HEK293 (cell line): ENCODE measurements at regions not wholly inside any gene's neighbourhood (a gene's known extent, or its start where the extent isn't known, plus 50 kb on each side); places are given as distances from the start of the nearest gene placed in this dataset.

Source experiments
- CTCF ChIP-seq: fragments of 450-650 bp; formaldehyde crosslinking; IDR thresholded peaks from 2 replicates; pipeline ENCODE4 v1.5.1; 2016; ENCODE audit warnings: missing biosample characterization, missing genetic modification characterization
- GLI4 ChIP-seq: fragments of 450-650 bp; formaldehyde crosslinking; IDR thresholded peaks from 2 replicates; pipeline ENCODE4 v1.5.1; 2016; ENCODE audit warnings: missing biosample characterization, missing genetic modification characterization
- YY1 ChIP-seq: fragments of 450-650 bp; formaldehyde crosslinking; IDR thresholded peaks from 2 replicates; pipeline ENCODE4 v1.5.1; 2018; ENCODE audit warnings: missing biosample characterization, missing genetic modification characterization
- ZNF529 ChIP-seq: fragments of 450-650 bp; formaldehyde crosslinking; IDR thresholded peaks from 2 replicates; pipeline ENCODE4 v1.5.1; 2017; ENCODE audit warnings: missing genetic modification characterization, missing biosample characterization; ENCODE audit not compliant: insufficient replicate concordance
- TF ChIP-seq, protein P1 (sequence below): fragments of 450-650 bp; formaldehyde crosslinking; IDR thresholded peaks from 2 replicates; pipeline ENCODE4 v1.5.1; 2016; ENCODE audit warnings: missing biosample characterization, missing genetic modification characterization

- TF ChIP-seq YY1, result no peak
- TF ChIP-seq CTCF (tag by site-specific recombination), result no peak
- TF ChIP-seq ZNF529, result no peak
- TF ChIP-seq, protein P1, sequence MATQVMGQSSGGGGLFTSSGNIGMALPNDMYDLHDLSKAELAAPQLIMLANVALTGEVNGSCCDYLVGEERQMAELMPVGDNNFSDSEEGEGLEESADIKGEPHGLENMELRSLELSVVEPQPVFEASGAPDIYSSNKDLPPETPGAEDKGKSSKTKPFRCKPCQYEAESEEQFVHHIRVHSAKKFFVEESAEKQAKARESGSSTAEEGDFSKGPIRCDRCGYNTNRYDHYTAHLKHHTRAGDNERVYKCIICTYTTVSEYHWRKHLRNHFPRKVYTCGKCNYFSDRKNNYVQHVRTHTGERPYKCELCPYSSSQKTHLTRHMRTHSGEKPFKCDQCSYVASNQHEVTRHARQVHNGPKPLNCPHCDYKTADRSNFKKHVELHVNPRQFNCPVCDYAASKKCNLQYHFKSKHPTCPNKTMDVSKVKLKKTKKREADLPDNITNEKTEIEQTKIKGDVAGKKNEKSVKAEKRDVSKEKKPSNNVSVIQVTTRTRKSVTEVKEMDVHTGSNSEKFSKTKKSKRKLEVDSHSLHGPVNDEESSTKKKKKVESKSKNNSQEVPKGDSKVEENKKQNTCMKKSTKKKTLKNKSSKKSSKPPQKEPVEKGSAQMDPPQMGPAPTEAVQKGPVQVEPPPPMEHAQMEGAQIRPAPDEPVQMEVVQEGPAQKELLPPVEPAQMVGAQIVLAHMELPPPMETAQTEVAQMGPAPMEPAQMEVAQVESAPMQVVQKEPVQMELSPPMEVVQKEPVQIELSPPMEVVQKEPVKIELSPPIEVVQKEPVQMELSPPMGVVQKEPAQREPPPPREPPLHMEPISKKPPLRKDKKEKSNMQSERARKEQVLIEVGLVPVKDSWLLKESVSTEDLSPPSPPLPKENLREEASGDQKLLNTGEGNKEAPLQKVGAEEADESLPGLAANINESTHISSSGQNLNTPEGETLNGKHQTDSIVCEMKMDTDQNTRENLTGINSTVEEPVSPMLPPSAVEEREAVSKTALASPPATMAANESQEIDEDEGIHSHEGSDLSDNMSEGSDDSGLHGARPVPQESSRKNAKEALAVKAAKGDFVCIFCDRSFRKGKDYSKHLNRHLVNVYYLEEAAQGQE, result no peak
- no peak for TF ChIP-seq GLI4 (tag by site-specific recombination)
Measured at GRCh38 chr14:53808042-53808441, 148.6 kb downstream of the BMP4 start.
